Mammary epithelial cell (primary cell): ENCODE measurements at regions not wholly inside any gene's neighbourhood (a gene's known extent, or its start where the extent isn't known, plus 50 kb on each side); places are given as distances from the start of the nearest gene placed in this dataset.

Source experiments
- CTCF ChIP-seq, 2 donors: IDR thresholded peaks in 1 of 2; conservative IDR thresholded peaks in 1 of 2; 2 replicates each; pipeline ENCODE4 v1.5.1; 2011 to 2012; ENCODE audit warnings: inconsistent platforms in 2 of 2, low read length in 2 of 2, mild to moderate bottlenecking in 2 of 2, control low read depth in 1 of 2, low read depth in 1 of 2; ENCODE audit not compliant: insufficient read depth in 1 of 2; ENCODE audit errors: extremely low read depth in 1 of 2
- EZH2 ChIP-seq: IDR thresholded peaks from 2 replicates; pipeline ENCODE4 v1.6.1; 2012; ENCODE audit warnings: low read length, inconsistent platforms, borderline replicate concordance

DNA sequence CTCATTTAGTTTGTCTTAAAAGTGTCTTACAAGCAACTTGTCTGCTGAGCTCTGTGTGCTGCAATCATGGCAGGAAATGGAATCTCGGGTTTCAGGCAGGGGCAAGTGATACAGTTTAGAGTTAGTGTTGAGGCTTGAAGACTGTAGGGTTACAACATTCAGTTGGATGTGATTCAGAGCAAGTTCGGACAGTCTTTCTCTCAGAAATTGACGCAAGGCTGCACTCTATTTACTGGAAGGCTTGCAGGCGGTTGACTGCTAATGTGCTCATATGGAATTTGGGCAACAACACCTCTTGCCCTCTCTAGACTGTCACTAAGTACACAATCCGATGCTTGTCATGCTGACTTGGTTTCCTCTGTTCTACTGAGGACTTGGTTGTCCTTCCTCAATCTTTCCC, 161.7 kb upstream of the BMPER start:
- TF ChIP-seq CTCF (conservative IDR thresholded peaks at IDR 0.05 in 1 of 2, IDR thresholded peaks at IDR 0.05 in 1 of 2; ENCODE audit: extremely low read depth in 1 of 2, insufficient read depth in 1 of 2, low read depth in 1 of 2, low read length in 2 of 2) (no peak), EZH2 (no peak)
